GM23248 (cell line): ENCODE measurements at regions not wholly inside any gene's neighbourhood (a gene's known extent, or its start where the extent isn't known, plus 50 kb on each side); places are given as distances from the start of the nearest gene placed in this dataset.

Experiments
- EZH2 ChIP-seq: fragments of 200-600 bp; sonication (generic); IDR thresholded peaks from 2 replicates; pipeline ENCODE4 v1.6.1; 2018; ENCODE audit warnings: antibody characterized with exemption, mild to moderate bottlenecking; ENCODE audit not compliant: insufficient read depth, poor library complexity, severe bottlenecking
- EZH2phosphoT487 ChIP-seq: fragments of 200-600 bp; sonication (generic); IDR thresholded peaks from 2 replicates; pipeline ENCODE4 v1.6.1; 2018; ENCODE audit warnings: antibody characterized with exemption, moderate library complexity, mild to moderate bottlenecking, low read depth; ENCODE audit not compliant: insufficient read depth

DNA sequence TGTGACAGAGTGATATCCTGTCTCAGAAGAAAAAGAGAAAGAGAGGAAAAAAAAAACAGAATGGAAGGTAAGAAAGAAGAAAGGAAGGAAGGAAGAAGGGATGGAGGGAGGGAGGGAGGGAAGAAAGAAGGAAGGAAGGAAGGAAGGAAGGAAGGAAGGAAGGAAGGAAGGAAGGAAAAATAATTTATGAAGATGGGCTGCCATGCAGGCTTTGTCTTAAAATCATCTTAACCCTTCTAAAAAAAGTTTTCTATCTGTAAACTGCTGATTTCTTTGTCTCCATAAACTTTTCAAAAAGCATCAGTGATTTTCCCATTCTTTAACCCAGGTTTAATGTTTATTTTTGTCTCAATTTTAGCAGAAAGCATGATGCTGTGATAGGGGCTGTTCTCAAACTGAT lies 1154.1 kb upstream of the CDH6 start:
- TF ChIP-seq EZH2 = no peak
- no peak for TF ChIP-seq EZH2phosphoT487
